ENCODE measurements at regions not wholly inside any gene's neighbourhood (a gene's known extent, or its start where the extent isn't known, plus 50 kb on each side); places are given as distances from the start of the nearest gene placed in this dataset.

- Histone ChIP-seq H3K27me3 (ENCODE audit: low read length) (no peaks in the 10 kb centered on the region), H3K27ac (ENCODE audit: low read length) (no peak overlapping the region), H4K20me1 (ENCODE audit: low read length) (no peaks in the 10 kb centered on the region), H3K4me2 (ENCODE audit: low read length) (no peak overlapping the region), H3K79me2 (ENCODE audit: low read length) (no peaks in the 10 kb centered on the region), H3K4me3 (ENCODE audit: low read length) (no peak overlapping the region), H2AFZ (ENCODE audit: low read length) (no peak overlapping the region), H3K9me2 (replicated peaks; ENCODE audit: low read length) (no peaks in the 10 kb centered on the region), H3K9me3 (ENCODE audit: low read length) (peaks cover 3% of the 10 kb centered on the region; the same call in 1 of the 2 replicates), H3K4me1 (ENCODE audit: insufficient read depth, low read length) (no peaks in the 10 kb centered on the region), H3F3A (ENCODE audit: low read length, unreplicated experiment) (no peaks in the 10 kb centered on the region), H3K9ac (ENCODE audit: low read length) (no peak overlapping the region), H3K36me3 (ENCODE audit: low read depth, low read length) (no peaks in the 10 kb centered on the region)
- ChIA-PET POLR2A (ENCODE audit: unreplicated experiment) (no interaction called here), CTCF (no interaction called here)
- no peak for ATAC-seq
- no peak for DNase-seq
- no TSS peak for BruUV-seq (replicated peaks)
- intact Hi-C loops (cut with micrococcal nuclease) = no loop called here
- TF ChIP-seq EZH2 (IDR thresholded peaks at IDR 0.05; ENCODE audit: low read length, unreplicated experiment) (no peak), EZH2phosphoT487 (IDR thresholded peaks at IDR 0.05; ENCODE audit: borderline replicate concordance, low read length) (no peak), CTCF (conservative IDR thresholded peaks at IDR 0.05; ENCODE audit: low read depth, low read length) (no peak)
These were observed 211.1 kb downstream of the LRATD1 start for GRCh38 chr2:14843507-14844204.

GRCh38 chr2:14855751-14856150 is 223.2 kb downstream of the LRATD1 start:
- H3K9ac ChIP-seq (ENCODE audit: low read length) = no peak overlapping the region
- no peaks in the 10 kb centered on the region for H3K9me2 ChIP-seq (replicated peaks; ENCODE audit: low read length)
- H3K27me3 ChIP-seq (ENCODE audit: low read length) = no peaks in the 10 kb centered on the region
- no peak overlapping the region for H3K4me2 ChIP-seq (ENCODE audit: low read length)
- POLR2A ChIA-PET (ENCODE audit: unreplicated experiment) = no interaction called here
- H3K9me3 ChIP-seq (ENCODE audit: low read length) = no peaks in the 10 kb centered on the region; the same call in 1 of the 2 replicates
- H2AFZ ChIP-seq (ENCODE audit: low read length) = no peak overlapping the region
- ATAC-seq (no peak), DNase-seq (no peak)
- no peak overlapping the region for H3K27ac ChIP-seq (ENCODE audit: low read length)
- no peaks in the 10 kb centered on the region for H3F3A ChIP-seq (ENCODE audit: low read length, unreplicated experiment)
- TF ChIP-seq EZH2 (IDR thresholded peaks at IDR 0.05; ENCODE audit: low read length, unreplicated experiment) = no peak
- no peak for TF ChIP-seq CTCF (conservative IDR thresholded peaks at IDR 0.05; ENCODE audit: low read depth, low read length)
- no TSS peak for BruUV-seq (replicated peaks)
- no peaks in the 10 kb centered on the region for H4K20me1 ChIP-seq (ENCODE audit: low read length)
- intact Hi-C loops (cut with micrococcal nuclease) = no loop called here
- H3K36me3 ChIP-seq (ENCODE audit: low read depth, low read length) = no peaks in the 10 kb centered on the region
- H3K4me3 ChIP-seq (ENCODE audit: low read length) = no peak overlapping the region
- no peaks in the 10 kb centered on the region for H3K4me1 ChIP-seq (ENCODE audit: insufficient read depth, low read length)
- CTCF ChIA-PET = no interaction called here
- no peaks in the 10 kb centered on the region for H3K79me2 ChIP-seq (ENCODE audit: low read length)

- Histone ChIP-seq H3K36me3 (ENCODE audit: low read depth, low read length) (no peaks in the 10 kb centered on the region), H3K4me1 (ENCODE audit: insufficient read depth, low read length) (no peaks in the 10 kb centered on the region; the same call in 1 of the 2 replicates), H3K9me2 (replicated peaks; ENCODE audit: low read length) (no peaks in the 10 kb centered on the region), H3F3A (ENCODE audit: low read length, unreplicated experiment) (no peaks in the 10 kb centered on the region), H3K4me2 (ENCODE audit: low read length) (no peak overlapping the region), H4K20me1 (ENCODE audit: low read length) (no peaks in the 10 kb centered on the region), H2AFZ (ENCODE audit: low read length) (no peak overlapping the region), H3K27me3 (ENCODE audit: low read length) (no peaks in the 10 kb centered on the region), H3K9ac (ENCODE audit: low read length) (no peak overlapping the region), H3K79me2 (ENCODE audit: low read length) (no peaks in the 10 kb centered on the region), H3K27ac (ENCODE audit: low read length) (no peak overlapping the region), H3K9me3 (ENCODE audit: low read length) (no peaks in the 10 kb centered on the region; the same call in 1 of the 2 replicates), H3K4me3 (ENCODE audit: low read length) (no peak overlapping the region)
- no peak for ATAC-seq
- peak; percentile 12 for DNase-seq
- ChIA-PET CTCF (no interaction called here), POLR2A (ENCODE audit: unreplicated experiment) (no interaction called here)
- BruUV-seq (replicated peaks) = no TSS peak
- intact Hi-C loops (cut with micrococcal nuclease) = no loop called here
- TF ChIP-seq CTCF (conservative IDR thresholded peaks at IDR 0.05; ENCODE audit: low read depth, low read length) (no peak), EZH2 (IDR thresholded peaks at IDR 0.05; ENCODE audit: low read length, unreplicated experiment) (no peak), EZH2phosphoT487 (IDR thresholded peaks at IDR 0.05; ENCODE audit: borderline replicate concordance, low read length) (no peak)
These were observed 228.7 kb downstream of the LRATD1 start for GRCh38 chr2:14861181-14861580.

Measured in PC-3 (cell line).